HG02981 (cell line): ENCODE measurements at regions not wholly inside any gene's neighbourhood (a gene's known extent, or its start where the extent isn't known, plus 50 kb on each side); places are given as distances from the start of the nearest gene placed in this dataset.

Experiments used
- ATAC-seq: cut with Tn5 transposase; IDR thresholded peaks from one replicate; pipeline ENCODE4 v1.9.1; 2021; ENCODE audit warnings: mild to moderate bottlenecking, moderate library complexity; ENCODE audit not compliant: unreplicated experiment

DNA sequence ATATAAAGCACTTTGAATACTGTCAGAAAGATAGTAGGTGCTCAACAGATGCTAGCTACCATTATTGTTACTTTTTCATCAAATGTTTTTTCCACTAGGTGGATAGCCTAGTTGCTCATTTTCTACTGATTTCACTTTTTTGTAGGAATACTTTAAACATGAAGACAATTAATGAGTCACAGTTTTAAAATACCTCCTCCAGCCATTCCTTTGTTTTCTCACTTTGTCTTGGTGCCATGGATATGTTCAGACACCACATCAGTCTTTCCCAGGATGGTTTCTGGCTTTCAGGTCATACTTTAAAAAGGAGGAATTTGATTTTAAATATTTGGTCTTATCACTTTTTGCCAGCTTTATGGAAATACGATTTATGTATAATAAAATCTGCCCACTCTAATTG lies 147.1 kb upstream of the MGMT start:
- ATAC-seq: no peak

DNA sequence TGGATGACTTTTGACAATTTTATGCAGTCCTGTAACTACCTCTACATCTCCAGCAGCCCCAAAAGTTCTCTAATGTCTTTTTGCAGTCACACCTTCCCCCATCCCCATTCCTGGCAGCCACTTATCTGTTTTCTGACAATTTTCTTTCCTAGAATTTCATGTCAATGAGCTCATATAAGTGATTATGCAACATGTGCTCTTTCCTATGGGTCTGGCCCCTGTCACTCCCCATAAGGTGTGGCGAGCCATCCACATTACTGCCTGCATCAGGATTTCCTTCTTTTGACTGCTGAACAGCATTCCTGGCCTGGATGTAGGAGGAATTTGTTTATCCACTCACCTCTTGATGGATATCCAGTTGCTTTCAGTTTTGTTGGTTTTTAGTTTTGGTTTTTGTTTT lies 146.7 kb upstream of the MGMT start:
- no peak for ATAC-seq

DNA sequence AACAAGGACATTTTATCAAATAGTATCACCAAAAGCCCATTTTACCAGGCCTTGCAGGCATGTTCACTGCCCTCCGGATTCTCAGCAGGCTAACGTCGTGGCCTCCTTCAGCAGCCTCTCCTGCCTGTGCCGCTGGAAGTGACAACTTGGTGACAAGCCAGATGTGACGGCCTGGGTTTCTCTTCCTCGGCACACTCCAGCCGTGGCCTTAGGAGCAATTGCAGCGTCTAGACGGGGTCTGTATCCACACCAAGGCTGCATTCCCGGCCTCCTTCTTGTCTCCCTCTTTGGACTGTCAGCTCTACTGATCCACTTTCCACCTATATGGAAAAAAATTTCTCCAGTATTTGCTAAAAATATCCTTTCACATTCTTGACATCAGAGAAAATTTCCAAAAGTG lies 145.3 kb upstream of the MGMT start:
- no peak for ATAC-seq

DNA sequence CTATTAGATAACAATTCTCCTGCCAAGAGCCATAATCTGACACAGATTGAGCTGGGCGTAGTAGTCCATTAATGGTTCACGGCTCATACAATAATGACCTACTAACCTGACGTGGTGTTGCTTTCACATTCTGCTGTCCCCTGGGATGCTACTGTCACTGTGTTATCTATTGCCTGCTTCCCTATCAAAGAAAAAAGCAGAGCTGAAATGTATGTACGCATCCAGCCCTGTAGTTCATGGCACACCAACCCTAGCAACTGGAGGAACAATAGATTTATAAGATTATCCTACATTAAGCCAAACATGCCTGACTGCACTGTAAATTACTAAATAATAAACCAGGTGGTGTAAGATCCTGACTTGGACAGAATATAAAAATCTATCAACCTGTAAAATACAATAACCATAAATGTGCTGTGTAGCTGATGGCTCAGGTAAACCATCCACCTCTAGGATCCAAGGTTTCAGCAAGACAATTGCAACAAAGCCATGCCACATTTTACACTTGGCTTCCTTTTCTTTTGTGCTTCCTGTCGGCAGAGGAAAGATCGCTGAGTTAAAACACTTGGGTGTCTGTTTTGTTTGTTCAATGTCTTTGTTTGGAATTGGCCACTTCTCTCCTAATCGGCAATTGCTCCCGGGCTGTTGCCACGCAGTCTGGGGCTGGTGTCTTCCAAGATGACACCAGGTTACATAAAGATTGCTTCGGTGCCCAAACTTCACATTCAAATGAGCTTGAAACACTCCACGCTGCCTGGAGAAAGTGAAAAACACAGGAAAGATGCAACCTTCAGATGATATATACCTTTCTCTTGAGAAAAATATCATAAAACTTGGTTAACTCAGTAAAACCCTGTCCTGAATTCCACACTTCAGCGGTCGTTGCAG lies 143.9 kb upstream of the MGMT start:
- ATAC-seq: no peak

DNA sequence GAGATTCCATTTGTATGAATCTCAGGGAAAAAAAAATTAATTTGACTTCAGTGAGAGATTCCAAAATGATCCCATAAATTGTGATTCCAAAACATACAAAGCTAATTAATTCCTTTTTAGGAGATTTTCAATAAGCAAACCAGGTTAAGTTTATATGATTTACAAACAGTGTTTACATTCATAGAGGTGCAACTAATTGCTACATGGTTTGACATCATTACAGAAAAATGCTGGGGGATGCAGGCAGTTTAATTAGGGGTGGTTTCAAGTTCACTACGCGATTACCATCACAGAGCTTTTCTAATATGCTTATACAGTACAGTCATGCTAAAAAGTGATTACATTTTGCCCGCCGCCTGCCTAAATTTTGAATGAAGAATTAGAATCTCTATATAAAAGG lies 143.2 kb upstream of the MGMT start:
- ATAC-seq: no peak

DNA sequence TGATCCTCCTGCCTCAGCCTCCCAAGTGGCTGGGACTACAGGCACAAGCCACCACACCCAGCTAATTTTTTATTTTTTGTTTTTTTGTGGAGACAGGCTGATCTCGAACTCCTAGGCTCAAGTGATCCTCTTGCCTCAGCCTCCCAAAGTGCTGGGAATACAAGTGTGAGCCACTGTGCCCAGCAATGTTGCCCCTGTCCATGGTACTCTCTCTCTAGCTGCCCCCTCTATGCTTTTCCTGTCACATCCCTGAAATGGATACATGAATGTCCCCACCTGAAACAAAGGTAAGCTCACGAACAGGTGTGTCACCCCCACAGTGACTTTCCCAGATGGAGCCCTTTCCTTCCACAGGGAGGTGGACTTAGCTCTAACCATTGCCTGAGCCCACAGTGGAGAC lies 141.1 kb upstream of the MGMT start:
- ATAC-seq: no peak

DNA sequence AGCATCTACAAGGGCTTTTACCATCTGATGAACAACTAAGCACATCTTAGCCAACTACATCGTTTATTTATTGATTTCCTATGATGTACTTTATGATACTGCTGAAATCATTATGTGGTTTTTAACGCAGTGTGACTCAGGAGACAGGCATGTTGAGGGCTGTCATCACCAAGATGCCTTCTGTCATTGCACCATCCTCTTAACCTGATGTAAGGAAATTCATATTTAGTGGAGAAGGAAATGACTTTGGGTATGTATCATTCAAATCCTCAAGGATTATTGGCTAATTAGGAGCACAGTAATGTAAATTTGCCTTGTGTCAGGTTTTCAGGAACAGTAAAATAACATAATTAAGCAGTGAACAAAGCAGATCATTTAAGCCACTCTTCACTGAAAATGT lies 138.5 kb upstream of the MGMT start:
- ATAC-seq: no peak

DNA sequence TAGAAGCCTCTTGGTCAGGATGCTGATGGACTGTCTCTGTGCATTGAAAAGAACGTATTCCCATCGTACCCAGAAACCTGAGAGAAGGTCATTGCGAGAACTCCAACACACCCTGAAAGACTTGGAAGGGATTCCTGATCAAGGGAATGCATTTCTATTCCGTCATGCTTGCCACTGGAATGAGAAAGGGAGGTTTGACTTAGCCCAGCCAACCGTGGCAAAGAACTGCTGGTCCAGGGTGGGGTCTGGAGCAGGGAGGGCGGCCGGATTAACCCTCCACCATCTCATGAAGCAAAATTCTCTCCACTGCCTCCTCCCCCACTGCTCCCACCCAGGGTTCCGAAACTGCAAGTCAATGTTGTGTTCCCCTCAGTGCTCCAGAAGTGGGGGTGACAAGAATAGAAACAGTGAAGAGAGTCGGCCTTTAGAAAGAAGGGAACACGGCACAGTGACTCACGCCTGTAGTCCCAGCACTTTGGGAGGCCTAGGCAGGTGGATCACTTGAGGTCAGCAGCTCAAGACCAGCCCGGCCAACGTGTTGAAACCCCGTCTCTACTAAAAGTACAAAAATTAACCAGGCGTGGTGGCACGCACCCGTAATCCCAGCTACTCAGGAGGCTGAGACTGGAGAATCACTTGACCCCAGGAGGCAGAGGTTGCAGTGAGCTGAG lies 137.5 kb upstream of the MGMT start:
- ATAC-seq: no peak

DNA sequence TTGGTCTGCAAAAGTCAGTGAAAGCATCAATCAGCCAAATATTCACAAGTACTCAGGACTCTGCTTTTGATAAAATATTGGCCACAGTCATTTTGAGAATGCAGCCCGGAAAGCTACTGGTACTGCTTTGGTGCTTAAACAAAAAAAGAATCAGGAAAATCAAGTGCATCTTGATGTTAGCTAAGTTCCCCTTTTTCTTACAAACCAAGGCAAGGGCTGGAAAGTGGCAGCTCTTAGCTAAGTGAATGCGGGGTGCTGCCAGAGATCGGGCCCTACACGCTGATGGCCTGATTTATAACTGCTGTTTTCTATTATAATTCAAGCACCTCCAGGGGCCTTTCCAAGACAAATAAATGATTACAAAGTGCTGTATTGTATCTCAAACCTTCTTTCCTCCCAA lies 136.8 kb upstream of the MGMT start:
- ATAC-seq: no peak

DNA sequence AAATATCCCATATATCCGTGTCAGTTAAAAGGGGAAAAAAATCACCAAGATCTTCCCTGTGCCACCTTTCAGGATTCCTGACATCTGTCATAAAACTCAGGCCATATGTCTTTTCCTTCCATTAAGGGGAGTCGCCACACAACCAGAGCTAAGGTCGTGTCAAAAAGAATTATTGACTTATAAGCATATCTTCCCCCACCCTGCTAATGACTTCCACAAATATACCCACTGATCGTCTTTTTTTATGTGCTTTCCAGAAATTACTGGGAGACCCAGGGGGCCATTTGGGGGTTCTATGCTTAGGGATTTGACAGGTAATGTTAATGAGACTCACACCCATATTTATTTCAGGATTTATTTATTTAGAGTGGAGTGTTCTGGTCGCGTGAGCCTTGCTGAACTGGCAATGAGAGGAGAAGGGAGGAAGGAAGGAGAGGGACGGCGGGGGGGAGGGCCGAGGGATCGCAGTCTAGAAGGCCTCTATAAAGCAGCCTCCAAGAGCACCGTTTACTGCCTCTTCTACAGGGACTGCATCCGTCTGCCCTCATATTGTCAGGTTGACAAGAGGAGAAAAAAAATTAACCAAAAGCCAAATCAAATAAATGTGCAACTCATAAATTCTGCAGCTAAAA lies 135.7 kb upstream of the MGMT start:
- ATAC-seq: no peak

DNA sequence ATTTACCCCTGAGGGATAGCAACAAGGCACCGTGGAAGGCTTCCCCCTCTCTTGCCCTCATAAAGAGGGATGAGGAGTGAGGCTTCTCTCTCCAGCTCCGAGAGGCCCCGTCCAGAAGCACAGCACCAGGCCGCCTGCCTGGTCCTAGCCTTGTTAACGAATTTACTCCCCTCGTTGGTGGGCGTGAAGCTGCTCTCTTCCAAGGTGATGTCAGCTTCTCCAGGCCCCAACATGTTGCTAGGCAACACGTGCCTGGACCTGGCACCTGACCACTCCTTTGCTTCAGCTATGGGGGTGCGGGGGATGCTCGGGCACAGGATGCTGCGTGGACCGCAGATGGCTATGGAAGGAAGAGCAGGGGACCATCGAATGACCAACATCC lies 135.2 kb upstream of the MGMT start:
- no peak for ATAC-seq

DNA sequence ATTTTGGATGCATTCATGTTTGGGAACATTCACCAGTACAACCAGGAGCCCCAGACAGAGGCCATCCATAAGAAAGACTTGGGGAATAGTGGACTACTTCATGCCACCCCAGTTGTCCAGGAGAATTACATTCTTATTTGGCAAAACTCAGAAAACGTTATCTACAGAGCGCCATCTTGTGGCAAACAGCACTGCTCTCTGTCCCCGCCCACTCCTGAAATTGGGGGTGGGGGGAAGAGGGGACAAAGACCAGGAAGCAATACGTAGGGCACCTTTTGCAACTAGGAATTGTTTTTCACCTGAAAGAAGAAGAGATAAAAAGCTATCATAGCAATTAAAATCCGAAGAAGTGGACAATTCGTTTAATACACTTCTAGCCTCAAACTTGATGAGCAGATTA lies 134.6 kb upstream of the MGMT start:
- ATAC-seq: no peak

DNA sequence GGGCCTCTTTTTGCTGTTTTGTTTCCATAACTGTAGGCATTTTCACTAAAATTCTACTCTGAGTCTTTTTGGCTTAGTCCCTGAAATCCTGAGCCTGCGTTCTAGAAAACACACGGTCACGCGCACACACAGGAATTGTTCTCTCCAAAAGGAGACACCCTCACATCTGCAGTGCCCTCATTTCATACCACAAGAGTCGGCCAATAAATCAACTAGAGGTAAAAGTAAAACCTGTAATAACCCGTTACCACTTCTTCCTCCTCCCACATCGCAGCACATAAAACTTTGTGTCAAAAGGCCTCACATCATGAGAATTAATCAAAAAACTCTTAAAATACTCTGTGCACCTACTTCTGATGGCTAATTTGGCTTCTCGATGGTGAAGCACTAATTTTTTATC lies 133.3 kb upstream of the MGMT start:
- no peak for ATAC-seq

DNA sequence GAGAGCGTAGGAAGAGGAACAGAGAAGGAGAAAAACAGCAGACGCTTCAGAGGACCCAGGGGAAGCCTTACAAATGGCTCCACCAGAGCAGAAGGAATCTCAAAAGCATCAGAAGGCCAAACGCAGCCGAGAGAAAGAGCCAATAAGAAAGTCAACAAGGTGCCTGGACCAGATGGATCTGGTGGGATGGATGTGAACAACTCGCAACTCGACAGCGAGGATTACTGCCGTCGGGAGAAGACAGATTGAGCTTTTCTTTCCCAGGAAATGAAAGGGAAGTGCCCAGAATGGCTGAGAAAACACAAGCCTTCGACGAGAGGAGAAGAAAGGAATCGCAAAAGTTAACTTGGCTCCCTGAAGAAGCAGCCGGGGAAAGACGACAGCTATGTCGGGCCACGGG lies 132.8 kb upstream of the MGMT start:
- no peak for ATAC-seq

DNA sequence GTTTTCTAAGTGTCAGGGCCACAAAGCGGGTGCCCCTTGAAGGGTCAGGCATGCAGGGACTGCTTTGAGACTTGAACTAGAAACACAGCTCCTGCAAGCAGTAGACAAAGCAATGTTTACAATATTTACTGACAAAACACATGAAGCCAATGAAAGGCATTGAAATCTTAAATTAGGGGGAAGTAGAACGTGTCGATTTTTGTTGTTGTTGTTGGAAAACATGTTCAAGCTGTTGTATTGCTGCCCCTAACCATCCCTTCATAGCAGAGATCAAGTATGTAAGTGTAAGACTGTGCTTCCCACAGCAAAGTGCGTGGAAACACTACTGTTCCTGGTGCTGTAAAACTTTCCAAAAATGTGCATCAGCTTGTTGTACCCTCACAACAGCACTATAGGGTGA lies 131.6 kb upstream of the MGMT start:
- no peak for ATAC-seq

DNA sequence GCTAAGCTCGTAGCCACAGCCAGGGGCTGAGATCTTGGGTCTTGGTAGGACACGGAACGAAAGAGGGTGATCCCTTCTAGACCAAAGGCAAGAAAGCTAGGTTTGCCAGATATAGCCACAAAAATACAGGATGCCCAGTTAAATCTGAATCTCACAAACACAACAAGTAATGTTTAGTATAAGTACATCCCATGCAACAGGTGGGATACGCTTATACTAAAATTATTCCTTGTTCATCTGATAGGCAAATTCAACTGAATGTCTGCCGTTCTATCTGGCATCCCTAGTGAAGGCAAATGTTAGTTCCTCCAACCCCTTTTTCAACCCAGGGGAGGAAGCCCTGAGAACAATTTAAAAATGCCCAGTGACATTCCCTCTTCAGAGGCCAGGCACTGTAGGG lies 131.1 kb upstream of the MGMT start:
- ATAC-seq: no peak

DNA sequence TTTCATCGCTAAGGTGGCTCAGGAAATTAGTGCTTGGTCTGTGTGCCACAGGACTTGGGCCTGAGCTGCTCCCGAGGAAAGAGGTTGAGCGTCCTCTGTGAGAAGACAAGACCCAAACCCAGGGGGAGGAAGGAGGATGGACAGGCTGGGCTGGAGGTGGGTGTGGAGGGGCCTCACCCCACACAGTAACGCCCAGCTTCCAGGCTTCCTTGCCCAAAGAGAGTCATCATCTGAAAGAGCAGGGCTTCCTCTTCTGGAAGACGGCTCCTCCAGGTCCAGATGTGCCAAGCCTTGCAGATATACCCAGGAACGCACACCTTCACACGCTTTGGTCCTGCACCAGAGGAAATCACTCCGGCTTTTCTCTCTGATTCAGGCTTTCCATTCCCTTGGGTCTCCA lies 127.8 kb upstream of the MGMT start:
- no peak for ATAC-seq

DNA sequence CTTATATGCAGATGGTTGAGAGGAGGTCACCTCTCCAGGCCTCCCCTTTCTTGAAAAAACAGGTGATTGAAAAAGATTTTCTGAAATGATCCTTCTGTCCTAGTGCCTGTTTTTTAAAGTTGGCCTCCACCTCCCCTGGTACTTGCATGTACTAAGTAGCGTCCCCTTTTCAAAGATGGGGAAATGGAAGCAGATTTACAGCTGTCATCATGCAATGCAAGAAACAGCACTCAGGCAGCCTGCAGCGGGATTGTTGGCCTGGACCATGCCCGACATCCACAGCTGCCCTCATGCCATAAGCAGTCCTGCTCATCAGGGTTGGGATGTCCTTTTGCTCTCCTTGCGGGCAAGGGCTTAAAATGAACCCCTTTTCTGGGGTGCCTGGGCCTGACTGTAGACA lies 127.2 kb upstream of the MGMT start:
- ATAC-seq: no peak

DNA sequence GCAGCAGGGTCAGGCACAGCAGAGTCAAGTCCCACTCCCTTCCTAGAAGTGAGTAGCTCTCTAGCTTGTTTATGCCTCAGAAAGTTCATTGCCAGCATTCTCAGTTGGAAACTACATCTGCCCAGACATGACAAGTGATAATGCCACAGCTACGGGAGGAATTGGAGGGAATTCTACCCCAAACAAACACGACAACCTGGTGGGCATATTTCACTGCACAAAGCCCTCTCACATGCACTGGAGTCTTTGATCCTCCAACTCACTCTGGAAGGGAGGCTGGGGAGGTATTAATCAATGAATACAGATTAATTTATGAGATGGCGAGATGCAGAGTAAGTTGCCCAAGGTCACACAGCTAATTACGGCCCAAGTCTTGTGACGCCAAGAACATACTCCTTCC lies 126.0 kb upstream of the MGMT start:
- ATAC-seq: no peak

DNA sequence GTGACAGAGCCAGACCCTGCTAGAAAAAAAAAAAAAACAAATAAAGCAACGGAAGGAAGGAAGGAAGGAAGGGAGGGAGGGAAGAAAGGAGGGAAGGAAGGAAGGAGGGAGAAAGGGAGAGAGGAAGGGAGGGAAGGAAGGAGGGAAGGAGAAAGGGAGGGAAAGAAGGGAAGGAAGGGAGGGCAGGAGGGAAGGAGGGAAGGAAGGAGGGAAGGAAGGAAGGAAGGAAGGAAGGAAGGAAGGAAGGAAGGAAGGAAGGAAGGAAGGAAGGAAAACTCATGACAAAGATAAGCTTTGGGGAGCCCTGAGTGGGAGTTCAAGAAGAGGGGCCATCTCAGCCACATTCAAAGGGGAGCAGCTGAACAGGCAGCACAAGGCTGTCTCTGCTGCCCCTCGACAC lies 124.7 kb upstream of the MGMT start:
- no peak for ATAC-seq

DNA sequence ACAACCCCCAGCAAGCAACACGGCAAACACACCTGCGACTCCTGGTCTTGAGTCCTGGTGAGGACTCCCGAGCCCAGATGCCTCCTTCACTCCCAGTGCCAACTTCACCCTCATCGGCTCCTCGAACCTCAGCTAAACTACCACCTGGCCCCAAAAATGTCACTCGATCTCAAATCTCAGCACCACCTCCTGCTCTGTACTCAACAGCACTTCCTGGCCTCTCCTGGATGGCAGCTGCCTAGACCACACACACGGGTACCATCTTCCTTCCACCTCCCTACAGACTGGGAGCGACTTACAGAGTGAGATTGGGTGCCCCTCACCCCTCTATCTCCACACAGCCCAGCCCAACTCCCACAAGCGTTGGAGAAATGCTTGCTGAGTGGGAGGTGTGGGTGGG lies 123.9 kb upstream of the MGMT start:
- no peak for ATAC-seq

DNA sequence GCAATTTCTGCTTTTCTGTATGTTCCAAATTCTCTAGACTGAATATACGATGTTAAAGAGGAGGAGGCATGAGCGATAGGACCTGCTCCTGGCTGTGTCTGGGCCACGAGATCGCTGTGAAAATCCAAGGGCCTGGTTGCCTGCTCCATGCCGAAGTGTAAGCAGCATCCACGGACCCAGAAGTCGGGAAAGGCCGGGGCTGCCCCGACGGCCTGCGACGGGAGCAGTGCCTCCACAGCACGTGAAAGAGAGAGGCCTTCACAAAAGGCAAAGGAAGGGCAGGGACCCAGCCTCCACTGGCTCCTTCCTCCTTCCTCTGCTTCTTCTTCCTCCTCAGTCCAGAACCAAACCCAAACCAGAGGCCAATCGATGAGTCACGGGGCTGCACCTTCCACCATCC lies 122.9 kb upstream of the MGMT start:
- ATAC-seq: no peak
